ENCODE measurements at regions not wholly inside any gene's neighbourhood (a gene's known extent, or its start where the extent isn't known, plus 50 kb on each side); places are given as distances from the start of the nearest gene placed in this dataset.
"Not testable (repeated sequence)": the region's sequence is repeated elsewhere in the genome, so short reads cannot be mapped to it uniquely, and the experiment has no call there.

DNA sequence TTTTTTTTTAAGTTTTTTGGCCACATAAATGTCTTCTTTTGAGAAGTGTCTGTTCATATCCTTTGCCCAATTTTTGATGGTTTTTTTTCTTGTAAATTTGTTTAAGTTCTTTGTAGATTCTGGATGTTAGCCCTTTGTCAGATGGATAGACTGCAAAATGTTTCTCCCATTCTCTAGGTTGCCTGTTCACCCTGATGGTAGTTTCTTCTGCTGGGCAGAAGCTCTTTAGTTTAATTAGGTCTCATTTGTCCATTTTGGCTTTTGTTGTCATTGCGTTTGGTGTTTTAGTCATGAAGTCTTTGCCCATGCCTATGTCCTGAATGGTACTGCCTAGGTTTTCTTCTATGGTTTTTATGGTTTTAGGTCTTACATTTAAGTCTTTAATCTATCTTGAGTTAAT lies 320.9 kb upstream of the SETBP1 start:
- TF ChIP-seq, protein P1, sequence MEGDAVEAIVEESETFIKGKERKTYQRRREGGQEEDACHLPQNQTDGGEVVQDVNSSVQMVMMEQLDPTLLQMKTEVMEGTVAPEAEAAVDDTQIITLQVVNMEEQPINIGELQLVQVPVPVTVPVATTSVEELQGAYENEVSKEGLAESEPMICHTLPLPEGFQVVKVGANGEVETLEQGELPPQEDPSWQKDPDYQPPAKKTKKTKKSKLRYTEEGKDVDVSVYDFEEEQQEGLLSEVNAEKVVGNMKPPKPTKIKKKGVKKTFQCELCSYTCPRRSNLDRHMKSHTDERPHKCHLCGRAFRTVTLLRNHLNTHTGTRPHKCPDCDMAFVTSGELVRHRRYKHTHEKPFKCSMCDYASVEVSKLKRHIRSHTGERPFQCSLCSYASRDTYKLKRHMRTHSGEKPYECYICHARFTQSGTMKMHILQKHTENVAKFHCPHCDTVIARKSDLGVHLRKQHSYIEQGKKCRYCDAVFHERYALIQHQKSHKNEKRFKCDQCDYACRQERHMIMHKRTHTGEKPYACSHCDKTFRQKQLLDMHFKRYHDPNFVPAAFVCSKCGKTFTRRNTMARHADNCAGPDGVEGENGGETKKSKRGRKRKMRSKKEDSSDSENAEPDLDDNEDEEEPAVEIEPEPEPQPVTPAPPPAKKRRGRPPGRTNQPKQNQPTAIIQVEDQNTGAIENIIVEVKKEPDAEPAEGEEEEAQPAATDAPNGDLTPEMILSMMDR (IDR thresholded peaks at IDR 0.05): not testable (repeated sequence)
- not testable (repeated sequence) for TF ChIP-seq POLR2A (IDR thresholded peaks at IDR 0.05)

All from Peyer's patch (tissue), 4 donors.